ENCODE measurements at regions not wholly inside any gene's neighbourhood (a gene's known extent, or its start where the extent isn't known, plus 50 kb on each side); places are given as distances from the start of the nearest gene placed in this dataset.

GRCh38 chr13:47372751-47373150, 475.9 kb upstream of the HTR2A start:
- H3K79me2 ChIP-seq (ENCODE audit: control insufficient read depth, insufficient read depth, low read length), result no peaks in the 10 kb centered on the region
- BruUV-seq (replicated peaks), result no TSS peak
- H3K9ac ChIP-seq (replicated peaks; ENCODE audit: extremely low read depth, insufficient read depth, low read length), result no peak overlapping the region
- FAIRE-seq, result no peak
- ChIA-PET CTCF (no interaction called here), POLR2A (no interaction called here)
- H3K27ac ChIP-seq (ENCODE audit: insufficient read depth, low read depth, low read length), result no peak overlapping the region
- H3K9me1 ChIP-seq (replicated peaks; ENCODE audit: control insufficient read depth, extremely low read depth, insufficient read depth, low read length), result no peaks in the 10 kb centered on the region
- H3K4me2 ChIP-seq (ENCODE audit: insufficient read depth, low read length), result no peak overlapping the region
- intact Hi-C loops (cut with micrococcal nuclease) (no loop called here), dilution Hi-C loops (cut with MboI; ENCODE audit: extremely low pct_ligation_motif_present, low sequenced_read_pairs) (no loop called here)
- H3K4me3 ChIP-seq (replicated peaks in 1 of 3; ENCODE audit: insufficient read depth in 1 of 3, low read depth in 1 of 3, low read length in 3 of 3), result no peak overlapping the region
- H3K9me3 ChIP-seq (replicated peaks; ENCODE audit: control insufficient read depth, insufficient read depth, low read length), result peaks cover 2% of the 10 kb centered on the region
- H3K27me3 ChIP-seq (ENCODE audit: control insufficient read depth in 2 of 2, insufficient read depth in 2 of 2, low read length in 2 of 2), result no peaks in the 10 kb centered on the region
- H4K20me1 ChIP-seq (replicated peaks; ENCODE audit: control insufficient read depth, extremely low read depth, insufficient read depth, low read length), result no peaks in the 10 kb centered on the region
- H3K36me3 ChIP-seq (ENCODE audit: control insufficient read depth in 2 of 2, extremely low read depth in 1 of 2, insufficient read depth in 2 of 2, low read length in 2 of 2), result no peaks in the 10 kb centered on the region
- no peak for DNase-seq (ENCODE audit: low read depth, low spot score)
- TF ChIP-seq GATA2 (IDR thresholded peaks at IDR 0.05; ENCODE audit: insufficient read depth, insufficient read length, low read depth, low read length), result no peak
- no peak for TF ChIP-seq POLR2AphosphoS5 (IDR thresholded peaks at IDR 0.05; ENCODE audit: insufficient read depth, low read depth, low read length)
- TF ChIP-seq POLR2A (IDR thresholded peaks at IDR 0.05; ENCODE audit: low read depth, low read length), result no peak
- no peak for TF ChIP-seq EZH2 (IDR thresholded peaks at IDR 0.05; ENCODE audit: borderline replicate concordance, low read depth, low read length, severe bottlenecking)
- no peak for TF ChIP-seq FOS (IDR thresholded peaks at IDR 0.05; ENCODE audit: borderline replicate concordance, insufficient read depth, low read length)
- H3K4me1 ChIP-seq (ENCODE audit: control insufficient read depth, extremely low read depth, insufficient read depth, low read length), result no peaks in the 10 kb centered on the region
- H2AFZ ChIP-seq (ENCODE audit: low read depth, low read length), result no peak overlapping the region

- ChIA-PET CTCF (no interaction called here), POLR2A (no interaction called here)
- H3K79me2 ChIP-seq (ENCODE audit: control insufficient read depth, insufficient read depth, low read length), result no peaks in the 10 kb centered on the region
- H3K27me3 ChIP-seq (ENCODE audit: control insufficient read depth in 2 of 2, insufficient read depth in 2 of 2, low read length in 2 of 2), result no peaks in the 10 kb centered on the region
- BruUV-seq (replicated peaks), result no TSS peak
- dilution Hi-C loops (cut with MboI; ENCODE audit: extremely low pct_ligation_motif_present, low sequenced_read_pairs), result no loop called here
- TF ChIP-seq MYC (IDR thresholded peaks at IDR 0.05; ENCODE audit: low read depth, low read length) (no peak), GATA2 (IDR thresholded peaks at IDR 0.05; ENCODE audit: insufficient read depth, insufficient read length, low read depth, low read length) (no peak), EZH2 (IDR thresholded peaks at IDR 0.05; ENCODE audit: borderline replicate concordance, low read depth, low read length, severe bottlenecking) (no peak), POLR2A (IDR thresholded peaks at IDR 0.05; ENCODE audit: low read depth, low read length) (no peak), FOS (IDR thresholded peaks at IDR 0.05; ENCODE audit: borderline replicate concordance, insufficient read depth, low read length) (no peak), POLR2AphosphoS5 (IDR thresholded peaks at IDR 0.05; ENCODE audit: insufficient read depth, low read depth, low read length) (no peak), JUN (IDR thresholded peaks at IDR 0.05; ENCODE audit: borderline replicate concordance, insufficient read depth, insufficient read length, low read depth) (no peak), CTCF (IDR thresholded peaks at IDR 0.05; ENCODE audit: extremely low read depth in 1 of 2, insufficient read depth in 1 of 2, low read depth in 1 of 2, low read length in 2 of 2) (no peak), MAX (IDR thresholded peaks at IDR 0.05; ENCODE audit: insufficient read depth, insufficient read length) (no peak)
- H3K4me2 ChIP-seq (ENCODE audit: insufficient read depth, low read length), result no peak overlapping the region
- H3K9ac ChIP-seq (replicated peaks; ENCODE audit: extremely low read depth, insufficient read depth, low read length), result no peak overlapping the region
- no peaks in the 10 kb centered on the region for H3K4me1 ChIP-seq (ENCODE audit: control insufficient read depth, extremely low read depth, insufficient read depth, low read length)
- no peak for DNase-seq (ENCODE audit: low read depth, low spot score)
- H3K27ac ChIP-seq (ENCODE audit: insufficient read depth, low read depth, low read length), result no peak overlapping the region
- H3K9me1 ChIP-seq (replicated peaks; ENCODE audit: control insufficient read depth, extremely low read depth, insufficient read depth, low read length), result no peaks in the 10 kb centered on the region
- no peaks in the 10 kb centered on the region for H4K20me1 ChIP-seq (replicated peaks; ENCODE audit: control insufficient read depth, extremely low read depth, insufficient read depth, low read length)
- H2AFZ ChIP-seq (ENCODE audit: low read depth, low read length), result no peak overlapping the region
- no peaks in the 10 kb centered on the region for H3K36me3 ChIP-seq (ENCODE audit: control insufficient read depth in 2 of 2, extremely low read depth in 1 of 2, insufficient read depth in 2 of 2, low read length in 2 of 2)
- no peak overlapping the region for H3K4me3 ChIP-seq (replicated peaks in 1 of 3; ENCODE audit: insufficient read depth in 1 of 3, low read depth in 1 of 3, low read length in 3 of 3)
- no peak for FAIRE-seq
- intact Hi-C loops (cut with micrococcal nuclease), result no loop called here
- no peaks in the 10 kb centered on the region for H3K9me3 ChIP-seq (replicated peaks; ENCODE audit: control insufficient read depth, insufficient read depth, low read length)
Measured at GRCh38 chr13:47351798-47352197, 454.9 kb upstream of the HTR2A start.
